ENCODE measurements at regions not wholly inside any gene's neighbourhood (a gene's known extent, or its start where the extent isn't known, plus 50 kb on each side); places are given as distances from the start of the nearest gene placed in this dataset.

DNA sequence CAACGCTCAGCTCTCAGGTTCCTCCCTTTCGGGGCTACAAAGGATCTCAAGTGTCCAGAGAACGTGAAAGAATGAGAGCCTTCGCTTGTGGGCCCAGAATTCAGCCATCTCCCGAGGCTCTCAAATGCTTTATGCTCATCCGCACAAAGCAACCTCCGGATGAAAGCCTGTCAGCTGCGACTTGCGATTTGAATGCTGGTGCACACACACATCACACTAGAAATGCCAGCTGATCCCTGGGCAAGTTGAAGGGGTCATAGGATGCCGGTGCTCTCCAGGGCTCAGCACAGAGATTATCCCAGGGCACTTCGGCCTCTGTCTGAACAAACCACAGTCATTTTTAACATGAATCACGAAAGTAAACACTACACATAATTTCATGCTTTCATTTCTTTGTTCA lies 141.8 kb upstream of the MYT1L start:
- TF ChIP-seq, protein P1, sequence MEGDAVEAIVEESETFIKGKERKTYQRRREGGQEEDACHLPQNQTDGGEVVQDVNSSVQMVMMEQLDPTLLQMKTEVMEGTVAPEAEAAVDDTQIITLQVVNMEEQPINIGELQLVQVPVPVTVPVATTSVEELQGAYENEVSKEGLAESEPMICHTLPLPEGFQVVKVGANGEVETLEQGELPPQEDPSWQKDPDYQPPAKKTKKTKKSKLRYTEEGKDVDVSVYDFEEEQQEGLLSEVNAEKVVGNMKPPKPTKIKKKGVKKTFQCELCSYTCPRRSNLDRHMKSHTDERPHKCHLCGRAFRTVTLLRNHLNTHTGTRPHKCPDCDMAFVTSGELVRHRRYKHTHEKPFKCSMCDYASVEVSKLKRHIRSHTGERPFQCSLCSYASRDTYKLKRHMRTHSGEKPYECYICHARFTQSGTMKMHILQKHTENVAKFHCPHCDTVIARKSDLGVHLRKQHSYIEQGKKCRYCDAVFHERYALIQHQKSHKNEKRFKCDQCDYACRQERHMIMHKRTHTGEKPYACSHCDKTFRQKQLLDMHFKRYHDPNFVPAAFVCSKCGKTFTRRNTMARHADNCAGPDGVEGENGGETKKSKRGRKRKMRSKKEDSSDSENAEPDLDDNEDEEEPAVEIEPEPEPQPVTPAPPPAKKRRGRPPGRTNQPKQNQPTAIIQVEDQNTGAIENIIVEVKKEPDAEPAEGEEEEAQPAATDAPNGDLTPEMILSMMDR (IDR thresholded peaks at IDR 0.05 in 2 of 3, conservative IDR thresholded peaks at IDR 0.05 in 1 of 3; ENCODE audit: insufficient read depth in 2 of 3, low read depth in 1 of 3, low read length in 3 of 3): no peak
- TF ChIP-seq POLR2B (IDR thresholded peaks at IDR 0.05; ENCODE audit: low read depth, partially characterized antibody) (no peak), POLR2A (conservative IDR thresholded peaks at IDR 0.05) (no peak), ETV1 (tag; conservative IDR thresholded peaks at IDR 0.05; ENCODE audit: low read depth) (no peak), POLR2AphosphoS5 (IDR thresholded peaks at IDR 0.05; ENCODE audit: control insufficient read depth, insufficient read depth, low read depth, low read length) (no peak)
- TF ChIP-seq, protein P2, sequence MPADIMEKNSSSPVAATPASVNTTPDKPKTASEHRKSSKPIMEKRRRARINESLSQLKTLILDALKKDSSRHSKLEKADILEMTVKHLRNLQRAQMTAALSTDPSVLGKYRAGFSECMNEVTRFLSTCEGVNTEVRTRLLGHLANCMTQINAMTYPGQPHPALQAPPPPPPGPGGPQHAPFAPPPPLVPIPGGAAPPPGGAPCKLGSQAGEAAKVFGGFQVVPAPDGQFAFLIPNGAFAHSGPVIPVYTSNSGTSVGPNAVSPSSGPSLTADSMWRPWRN (IDR thresholded peaks at IDR 0.05; ENCODE audit: low read depth): no peak

Data from K562 (cell line).